ENCODE measurements at regions not wholly inside any gene's neighbourhood (a gene's known extent, or its start where the extent isn't known, plus 50 kb on each side); places are given as distances from the start of the nearest gene placed in this dataset.

DNA sequence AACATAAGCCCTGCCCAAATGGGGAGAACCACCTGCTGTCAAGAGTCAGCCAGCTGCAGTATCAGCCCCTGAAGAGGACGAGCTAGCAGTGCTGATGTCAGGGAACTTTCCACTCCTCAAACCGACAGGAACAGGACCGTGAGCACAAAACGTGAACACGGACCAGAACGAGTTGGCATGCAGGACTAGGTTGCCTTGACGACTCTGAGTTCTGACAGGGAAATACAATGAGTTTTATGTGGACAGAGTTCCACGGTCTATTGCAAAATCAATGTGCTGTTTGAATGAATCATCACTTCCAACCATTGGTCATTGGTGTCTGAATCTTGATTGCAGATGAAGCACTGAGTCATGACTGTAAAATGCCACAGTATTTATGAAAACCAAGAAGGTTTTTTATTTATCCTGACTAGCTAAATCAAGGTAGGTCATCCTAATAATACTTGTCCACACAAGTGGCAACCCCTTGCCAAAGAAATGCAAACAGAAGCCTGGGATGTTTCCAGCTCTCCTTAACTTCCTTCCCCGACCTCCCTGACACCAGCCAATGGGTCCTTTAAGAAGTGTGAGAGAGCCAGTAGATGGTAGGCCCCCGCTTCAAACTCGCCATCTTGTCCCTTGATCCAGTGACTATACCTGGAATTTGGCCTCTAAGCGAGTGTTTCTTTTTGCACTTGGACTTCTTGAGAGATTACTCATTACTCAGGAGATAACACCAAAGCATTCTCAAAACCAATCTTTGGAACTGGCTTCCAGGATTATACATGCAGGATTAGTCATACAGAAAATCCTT is 119.6 kb downstream of the ASB7 start:
- peak; percentile 98 for DNase-seq (ENCODE audit: low read depth)

DNA sequence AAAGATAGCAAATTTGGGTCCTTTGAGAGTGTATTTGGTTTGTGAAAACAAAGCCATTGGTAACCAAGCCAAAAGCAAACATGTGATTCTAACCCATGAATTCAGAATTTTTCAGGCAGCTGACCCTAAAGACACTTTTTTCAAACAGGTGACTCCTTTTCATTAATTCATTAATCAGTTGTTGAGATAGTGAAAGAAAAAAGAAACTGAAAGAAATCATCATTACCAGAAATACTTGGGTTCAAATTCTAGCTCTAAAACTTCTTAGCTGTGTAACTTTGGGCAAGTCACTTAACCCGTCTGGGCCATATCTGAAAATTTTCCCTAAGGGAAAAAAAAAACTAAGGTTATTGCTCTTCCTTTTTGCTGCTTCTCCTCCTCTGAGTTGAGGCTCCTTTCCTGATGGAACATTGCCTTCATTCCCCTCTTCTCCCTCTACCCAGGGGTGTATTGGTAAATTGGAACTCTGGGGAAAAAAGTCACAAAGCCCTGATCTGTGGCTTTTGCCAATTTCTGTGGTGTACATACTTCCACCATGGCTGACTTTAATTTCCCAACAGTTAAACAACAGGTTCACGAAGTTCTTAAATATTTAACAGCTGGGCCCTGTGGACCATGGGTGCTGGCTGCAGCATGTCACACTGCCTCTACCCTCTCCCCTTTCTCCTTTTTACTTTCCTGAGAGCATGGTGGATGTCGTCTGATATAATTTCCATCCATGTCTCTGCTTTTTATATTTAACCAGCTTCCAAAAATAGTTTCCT is 120.3 kb downstream of the ASB7 start:
- no peak for DNase-seq (ENCODE audit: low read depth)

DNA sequence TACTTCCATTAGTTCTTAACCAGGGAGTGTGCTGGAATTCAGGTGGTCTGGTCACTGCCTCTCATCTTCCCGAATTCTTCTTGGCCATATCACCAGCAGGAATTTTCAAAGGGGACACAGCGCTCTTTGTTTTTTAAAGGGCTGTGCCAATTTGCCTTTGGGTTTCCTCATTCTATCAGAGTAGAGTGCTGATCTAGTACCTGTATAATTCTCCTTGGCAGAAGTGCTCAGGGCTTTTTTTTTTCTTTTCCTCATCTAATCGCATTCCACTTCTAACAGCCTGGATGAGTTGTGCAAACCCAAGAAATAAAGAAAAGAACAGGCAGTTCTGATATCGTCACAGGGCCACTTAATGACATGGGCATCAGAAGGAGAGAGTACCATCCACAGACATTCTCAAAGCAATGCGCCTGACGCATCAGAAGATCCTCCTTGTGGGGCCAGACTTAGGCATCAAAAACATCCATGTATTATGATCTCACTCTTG is 121.0 kb downstream of the ASB7 start:
- DNase-seq (ENCODE audit: low read depth): no peak

DNA sequence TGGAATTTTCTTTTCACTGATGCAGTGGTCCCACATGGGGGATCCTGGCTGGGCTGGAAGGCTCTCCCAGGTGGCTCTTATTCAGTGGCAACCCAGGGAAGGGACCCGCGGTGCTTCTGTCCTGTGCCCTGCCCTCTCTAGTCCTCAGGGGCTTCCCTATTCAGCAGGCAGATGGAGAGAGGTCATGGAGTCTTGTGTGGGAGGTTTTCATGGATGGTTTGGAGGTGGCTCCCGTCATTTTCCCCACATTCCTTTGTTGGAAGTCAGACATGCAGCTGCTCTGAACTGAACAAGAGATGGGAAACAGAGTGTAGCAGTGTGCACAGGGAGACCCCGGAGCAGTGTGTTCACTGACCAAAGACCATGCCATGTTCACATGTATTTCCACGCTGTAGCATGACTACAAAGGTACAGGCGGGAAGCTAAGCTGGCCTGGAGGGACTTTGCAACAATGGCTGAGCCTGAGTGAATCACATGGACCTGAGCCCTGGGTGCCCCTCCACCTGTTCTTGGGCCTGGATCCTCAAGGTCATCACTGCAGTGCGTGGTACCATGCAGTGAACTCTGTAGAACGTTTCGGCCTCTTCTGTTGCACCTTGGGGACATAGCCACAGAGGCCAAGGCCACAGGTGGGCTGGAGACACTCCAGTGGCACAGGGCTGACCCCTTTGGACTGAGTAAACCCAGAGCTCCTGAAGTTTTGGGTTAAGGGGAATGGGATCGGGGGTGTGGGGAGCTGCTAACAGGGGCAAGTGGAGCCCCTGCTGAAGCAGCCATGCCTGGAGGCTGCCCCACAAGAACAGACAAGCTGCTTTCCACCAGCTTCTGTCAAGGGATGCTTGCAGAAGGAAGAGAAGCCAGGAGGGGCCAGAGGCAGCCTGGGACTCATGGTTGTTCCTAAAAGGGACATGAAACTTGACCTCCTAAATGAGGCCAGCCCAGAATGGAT is 123.0 kb downstream of the ASB7 start:
- DNase-seq (ENCODE audit: low read depth): peak; percentile 77

DNA sequence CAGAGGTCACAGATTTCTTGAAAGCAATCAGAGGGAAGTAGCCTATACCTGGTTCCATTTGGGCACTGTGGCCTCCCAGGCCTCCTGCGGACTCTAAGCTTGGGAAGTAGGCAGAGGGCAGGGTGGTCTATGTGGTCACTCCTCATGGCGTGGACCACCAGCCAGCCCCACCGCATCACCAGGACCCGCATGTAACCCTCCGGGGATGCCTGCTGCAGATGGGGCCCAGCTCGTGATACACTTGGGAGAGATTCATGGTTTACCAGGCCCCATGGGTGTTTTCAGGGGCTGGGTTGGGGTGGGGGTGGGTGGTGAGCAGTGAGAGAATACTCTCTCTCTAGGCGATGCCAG is 123.7 kb downstream of the ASB7 start:
- DNase-seq (ENCODE audit: low read depth): no peak

DNA sequence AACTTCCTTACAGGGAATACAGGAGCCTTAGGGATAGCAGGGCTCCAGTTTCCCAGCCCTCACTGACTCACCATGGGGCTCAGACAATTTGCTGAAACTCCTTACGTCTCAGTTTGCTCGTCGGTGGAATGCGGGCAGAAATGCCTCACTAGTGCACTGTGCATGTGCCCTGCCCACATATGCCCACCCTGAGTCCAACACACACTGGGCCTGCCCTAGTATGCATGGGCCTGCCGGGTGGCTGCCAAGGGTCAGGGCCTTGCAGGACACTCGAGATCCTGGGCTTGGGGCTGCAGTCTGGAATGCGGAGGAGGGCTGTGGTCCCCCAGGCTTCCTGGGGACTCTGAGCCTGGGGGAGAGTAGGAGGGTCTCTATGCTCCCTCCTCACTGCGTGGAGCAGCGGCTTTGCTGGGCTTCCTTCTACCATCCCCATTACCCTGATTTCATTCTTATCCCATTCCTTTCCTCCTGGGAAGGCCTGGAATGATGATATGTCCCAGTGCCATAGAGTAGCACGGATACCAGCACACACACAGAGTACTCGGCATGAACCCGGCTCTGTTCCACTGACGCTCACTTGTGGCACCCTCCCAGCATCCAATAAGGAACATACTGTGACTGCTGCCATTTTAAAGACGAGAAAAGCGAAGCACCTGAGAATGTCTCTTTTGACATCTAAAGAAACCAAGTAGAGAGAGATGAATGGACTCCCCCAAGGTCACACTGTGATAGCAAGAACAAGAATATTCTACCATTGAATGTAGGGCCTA is 124.2 kb downstream of the ASB7 start:
- DNase-seq (ENCODE audit: low read depth): no peak

DNA sequence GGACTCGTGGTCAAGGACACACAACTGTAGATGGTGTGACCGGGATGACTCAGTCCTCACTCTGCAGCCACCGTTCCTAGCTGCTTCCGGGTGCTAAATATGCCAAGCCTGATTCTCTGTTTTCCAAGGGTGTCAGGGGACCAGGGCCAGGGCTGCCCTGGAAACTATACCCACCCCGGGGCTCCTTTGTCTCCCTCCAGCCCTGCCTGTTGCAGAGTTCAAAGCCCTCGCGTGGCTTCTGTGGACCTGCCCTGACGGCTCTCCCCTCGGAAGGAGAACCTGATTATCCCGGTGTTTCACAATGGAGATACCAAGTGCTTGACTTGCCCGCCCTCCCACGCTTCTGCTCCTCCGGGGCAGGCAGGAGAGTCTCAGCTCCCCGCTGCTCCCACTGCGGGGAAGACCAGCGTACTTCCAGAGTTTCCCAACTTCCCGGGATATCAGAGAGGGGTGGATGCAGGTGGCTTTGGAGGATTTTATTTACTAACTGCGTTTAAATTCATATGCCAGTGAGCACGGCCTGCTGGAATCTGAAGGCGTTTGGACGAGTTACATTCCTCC is 125.0 kb downstream of the ASB7 start:
- DNase-seq (ENCODE audit: low read depth): no peak

DNA sequence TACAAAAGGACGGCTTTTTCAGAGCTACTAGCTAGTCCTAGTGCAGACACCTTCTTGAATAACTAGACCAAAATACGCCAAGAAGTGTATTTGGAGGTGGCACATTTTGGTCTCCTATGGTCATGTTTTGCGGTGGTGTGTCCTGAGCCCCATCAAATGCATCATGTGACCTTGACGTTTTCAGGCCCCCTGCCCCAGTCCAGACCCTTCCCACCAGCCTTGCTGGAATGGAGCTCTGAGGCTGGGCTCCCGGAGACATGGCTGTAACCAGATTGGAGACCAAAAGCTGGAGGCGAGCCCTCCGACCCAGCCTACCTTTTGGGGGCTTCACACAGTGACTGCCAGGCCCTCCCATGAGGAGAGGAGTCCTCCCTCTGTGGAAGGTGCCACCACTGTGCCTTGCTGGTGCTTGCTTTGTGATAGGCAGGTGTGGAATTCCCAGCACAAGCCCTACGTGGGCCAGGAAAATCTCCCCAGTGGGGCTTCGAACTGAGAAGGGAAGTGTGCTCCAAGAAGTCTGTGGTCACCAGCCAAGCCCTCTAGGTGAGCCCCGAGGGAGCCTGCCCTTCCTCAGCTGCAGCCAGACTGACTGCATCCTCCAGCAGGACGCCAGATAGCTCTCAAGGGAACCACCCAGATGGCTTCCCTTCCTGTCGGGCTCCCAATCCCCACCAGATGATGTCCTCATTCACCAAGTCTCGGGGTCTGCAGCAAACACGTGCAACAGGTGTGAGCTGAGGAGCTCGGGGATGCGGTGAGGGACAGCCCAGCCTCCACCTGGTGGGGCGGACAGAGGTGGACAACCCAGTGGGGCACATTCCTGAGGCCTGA is 126.2 kb downstream of the ASB7 start:
- no peak for DNase-seq (ENCODE audit: low read depth)

DNA sequence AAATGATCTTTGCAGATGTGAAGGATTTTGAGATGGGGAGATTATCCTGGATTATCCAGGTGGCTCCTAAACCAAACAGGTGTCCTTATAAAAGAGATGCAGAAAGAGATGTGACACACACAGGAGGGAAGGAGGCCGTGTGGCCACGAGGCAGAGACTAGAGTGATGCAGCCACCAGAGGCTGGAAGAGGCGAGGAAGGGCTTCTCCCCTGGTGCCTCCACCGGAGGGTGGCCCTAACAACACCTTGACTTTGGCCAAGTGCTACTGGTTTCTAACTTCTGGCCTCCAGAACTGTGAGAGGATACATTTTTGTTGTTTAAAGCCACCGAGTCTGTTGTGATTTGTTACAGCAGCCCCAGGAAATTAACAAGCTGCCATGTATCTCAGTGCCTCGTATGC is 127.1 kb downstream of the ASB7 start:
- no peak for DNase-seq (ENCODE audit: low read depth)

DNA sequence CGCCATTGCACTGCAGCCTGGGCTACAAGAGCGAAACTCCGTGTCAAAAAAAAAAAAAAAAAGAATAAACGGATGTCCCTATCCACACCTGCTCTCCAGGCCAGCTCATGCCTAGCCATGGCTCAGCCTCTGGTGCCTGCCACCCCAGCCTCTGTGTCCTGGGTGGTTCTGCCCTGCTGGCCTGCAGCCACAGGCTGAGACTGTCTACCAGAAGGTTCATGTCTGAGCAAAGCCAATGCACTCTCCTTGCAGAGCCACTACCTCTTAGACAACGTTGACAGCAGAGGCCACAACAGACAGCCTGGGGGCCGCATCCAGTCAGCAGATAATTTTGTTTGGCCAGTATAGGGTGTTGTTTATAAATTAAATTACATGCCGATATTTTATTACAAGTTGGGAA is 127.7 kb downstream of the ASB7 start:
- no peak for DNase-seq (ENCODE audit: low read depth)

DNA sequence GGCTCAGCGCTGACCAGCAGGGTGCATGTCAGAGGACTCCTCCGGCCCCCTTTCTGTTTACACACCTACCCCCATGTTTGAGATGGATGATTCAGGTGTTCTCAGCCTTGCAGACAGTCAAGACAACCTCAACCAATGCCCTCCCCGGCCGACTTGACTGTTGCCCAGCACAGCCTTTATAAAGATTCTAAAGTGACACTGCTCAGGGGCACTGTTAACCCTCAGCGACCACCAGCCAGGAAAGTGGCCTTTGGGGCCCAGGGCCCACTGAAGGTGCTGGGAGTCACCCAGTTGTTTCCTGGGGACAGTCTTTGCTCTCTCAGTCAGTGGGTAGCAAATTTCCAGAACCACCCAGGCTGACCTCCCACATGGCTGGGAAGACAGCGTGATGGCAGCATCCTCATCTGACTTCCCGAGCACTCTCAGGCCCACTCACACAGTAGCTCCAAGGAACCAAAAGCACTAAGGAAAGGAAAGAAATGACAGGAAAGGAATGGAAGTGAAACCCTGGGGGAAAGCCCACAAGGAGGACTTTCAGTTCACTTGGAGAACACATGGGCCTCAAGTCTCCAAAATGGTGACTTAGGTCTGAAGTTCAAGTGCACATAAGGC is 128.4 kb downstream of the ASB7 start:
- no peak for DNase-seq (ENCODE audit: low read depth)

DNA sequence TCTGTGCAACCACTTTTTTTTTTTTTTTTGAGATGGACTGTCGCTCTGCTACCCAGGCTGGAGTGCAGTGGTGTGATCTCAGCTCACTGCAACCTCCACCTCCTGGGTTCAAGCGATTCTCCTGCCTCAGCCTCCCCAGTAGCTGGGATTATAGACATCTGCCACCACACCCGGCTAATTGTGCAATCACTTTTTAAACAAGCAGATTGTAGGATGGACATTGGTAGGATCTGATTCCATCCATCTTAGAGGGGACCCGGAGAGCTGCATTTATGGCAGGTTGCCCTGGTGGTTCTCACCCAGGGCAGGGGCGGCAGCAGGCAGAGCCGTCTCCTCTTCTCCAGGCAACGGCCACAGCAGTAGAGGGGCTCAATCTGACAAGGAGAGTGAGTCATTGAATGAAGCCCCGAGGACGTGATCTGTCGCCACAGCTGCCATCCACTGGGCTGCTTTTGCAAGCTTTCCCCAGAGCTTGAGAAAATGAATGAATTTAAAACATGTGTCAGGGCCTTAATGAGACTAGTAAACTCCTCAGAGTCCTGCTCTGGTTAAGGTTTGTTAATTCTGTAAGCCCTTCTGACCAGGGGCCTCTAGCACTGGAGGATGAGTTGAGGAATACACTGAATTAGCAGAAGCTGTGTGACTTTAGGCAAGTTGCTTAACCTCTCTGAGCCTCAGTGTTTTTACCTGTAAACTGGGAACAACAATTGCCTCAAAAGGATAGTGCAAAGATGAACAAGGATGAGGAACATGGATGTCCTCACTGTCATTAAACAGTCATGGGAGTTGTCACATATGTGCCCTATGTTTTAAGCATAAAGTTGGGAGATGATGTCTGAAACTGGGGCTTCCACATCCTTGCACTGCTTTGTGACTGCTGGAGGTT is 129.1 kb downstream of the ASB7 start:
- DNase-seq (ENCODE audit: low read depth): no peak

DNA sequence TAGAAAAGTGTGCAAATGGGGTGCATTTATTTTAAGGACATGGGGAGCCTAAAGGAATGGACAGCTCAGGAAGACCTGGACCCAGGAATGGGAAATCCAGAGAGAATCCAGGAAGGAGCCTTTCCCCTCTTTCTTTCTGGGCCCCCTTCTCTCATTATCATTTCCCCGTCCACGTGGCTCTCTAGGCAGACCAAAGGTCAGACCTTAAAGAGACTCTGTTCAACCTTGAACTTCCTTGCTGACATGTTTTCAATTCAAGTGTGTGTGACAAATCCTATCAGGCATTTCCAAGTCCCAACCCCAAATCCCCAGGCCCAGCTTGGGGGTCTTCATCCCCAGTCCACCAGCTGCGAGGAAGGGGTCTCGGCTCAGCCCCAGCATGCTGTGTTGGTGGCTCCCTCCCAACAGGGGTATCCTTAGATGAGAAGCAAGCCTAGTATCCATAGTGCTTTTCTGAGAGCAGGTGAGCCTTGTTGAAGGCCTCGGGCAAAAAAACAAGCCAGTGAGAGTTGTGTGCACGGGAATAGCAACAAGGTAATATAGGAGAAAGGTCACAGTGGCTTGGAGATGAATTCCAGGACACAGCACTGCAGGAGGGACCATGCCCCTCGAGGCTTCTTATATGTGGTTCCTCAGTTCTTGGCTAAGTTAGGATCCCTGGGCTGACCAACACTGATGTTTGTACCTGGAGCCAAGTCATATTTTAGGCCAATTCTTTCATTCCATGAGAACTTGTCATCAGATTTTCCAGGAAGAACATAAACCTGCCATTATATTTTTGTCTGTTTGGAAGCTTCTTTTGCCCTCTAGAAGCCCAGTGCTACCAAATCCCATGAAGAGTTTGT is 130.0 kb downstream of the ASB7 start:
- DNase-seq (ENCODE audit: low read depth): no peak

DNA sequence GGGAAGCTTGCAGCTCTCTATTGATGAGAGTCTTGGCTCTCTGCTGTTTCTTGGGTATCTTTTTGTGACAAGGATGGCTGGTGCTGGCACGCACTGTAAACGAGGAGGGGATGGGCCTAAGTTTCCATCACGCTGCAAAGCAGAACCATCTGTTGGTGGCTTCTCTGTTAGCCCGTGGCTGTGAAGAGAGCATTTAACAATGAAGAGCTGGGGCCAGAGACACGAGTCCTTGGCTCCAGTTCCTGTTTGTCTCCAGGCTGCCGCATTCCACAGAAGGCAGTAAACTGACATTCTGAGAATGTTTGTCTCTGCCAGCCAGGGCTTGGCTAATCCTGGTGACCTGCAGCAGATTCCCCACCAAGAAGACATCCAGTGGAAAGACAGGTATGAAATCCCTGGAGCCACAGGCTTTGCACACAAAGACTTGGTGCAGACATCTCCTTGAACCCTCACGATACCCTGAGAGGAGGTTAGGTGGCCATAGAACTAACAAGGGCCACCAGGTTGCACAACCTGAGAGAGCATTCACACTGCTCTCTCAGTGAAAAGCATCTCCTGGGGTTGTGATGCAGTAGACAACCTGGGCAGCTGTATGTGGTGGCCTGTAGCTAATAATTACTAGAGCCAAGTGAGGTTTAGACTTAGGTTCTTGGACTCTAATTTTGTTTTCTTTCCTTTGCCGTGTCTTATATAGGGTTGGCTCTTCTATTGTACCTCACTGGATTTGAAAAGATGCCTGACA is 130.9 kb downstream of the ASB7 start:
- DNase-seq (ENCODE audit: low read depth): no peak

DNA sequence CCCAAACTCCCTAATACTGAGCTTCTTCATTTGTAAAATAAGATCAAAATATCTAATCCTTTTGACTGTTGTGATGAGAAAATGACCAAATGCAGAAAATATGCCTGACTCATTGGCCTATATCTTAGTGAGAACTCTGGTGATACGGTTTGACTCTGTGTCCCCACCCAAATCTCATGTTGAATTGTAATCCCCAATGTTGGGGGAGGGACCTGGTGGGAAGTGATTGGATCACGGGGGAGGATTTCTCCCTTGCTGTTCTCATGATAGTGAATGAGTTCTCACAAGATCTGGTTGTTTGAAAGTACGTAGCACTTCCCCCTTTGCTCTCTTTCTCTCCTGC is 131.4 kb downstream of the ASB7 start:
- peak; percentile 49 for DNase-seq (ENCODE audit: low read depth)

DNA sequence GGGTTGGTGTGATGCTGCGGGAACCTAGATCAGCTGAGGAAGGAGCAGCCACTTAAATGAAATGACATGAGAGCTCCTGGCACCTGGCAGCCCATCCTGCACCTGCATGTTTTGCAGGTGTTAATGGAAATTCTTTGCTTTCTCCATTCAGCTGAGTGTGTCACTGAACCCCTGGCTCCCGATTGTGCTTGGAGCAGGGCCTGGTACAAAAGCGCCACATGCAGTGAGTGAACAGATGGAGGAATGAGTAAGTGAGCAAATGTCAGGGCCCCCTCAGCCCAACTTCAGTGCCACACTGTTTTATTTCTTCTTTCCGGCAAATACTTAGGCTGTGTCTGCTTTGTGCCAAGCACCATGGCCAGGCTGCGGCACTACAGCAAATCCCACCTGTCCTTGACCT is 132.2 kb downstream of the ASB7 start:
- no peak for DNase-seq (ENCODE audit: low read depth)

Measured in HS-5 (cell line).